GM21423 (cell line): ENCODE measurements at regions not wholly inside any gene's neighbourhood (a gene's known extent, or its start where the extent isn't known, plus 50 kb on each side); places are given as distances from the start of the nearest gene placed in this dataset.

Experiments used
- ATAC-seq: cut with Tn5 transposase; IDR thresholded peaks from one replicate; pipeline ENCODE4 v1.9.1; 2021; ENCODE audit warnings: mild to moderate bottlenecking, moderate library complexity; ENCODE audit not compliant: unreplicated experiment

- no peak for ATAC-seq
Measured at GRCh38 chr2:20150110-20150706, 74.7 kb downstream of the SDC1 start.

- no peak for ATAC-seq
Measured at GRCh38 chr2:20149703-20150030, 75.3 kb downstream of the SDC1 start.

GRCh38 chr2:20148923-20149702, 75.8 kb downstream of the SDC1 start:
- ATAC-seq, result no peak

- no peak for ATAC-seq
Measured at GRCh38 chr2:20148426-20148922, 76.5 kb downstream of the SDC1 start.

- ATAC-seq, result no peak
Measured at GRCh38 chr2:20147351-20147750, 77.6 kb downstream of the SDC1 start.

- no peak for ATAC-seq
Measured at GRCh38 chr2:20146401-20146800, 78.5 kb downstream of the SDC1 start.

- peak; percentile 61 for ATAC-seq
Measured at GRCh38 chr2:20145497-20146193, 79.3 kb downstream of the SDC1 start.

- ATAC-seq, result no peak
Measured at GRCh38 chr2:20144861-20145260, 80.1 kb downstream of the SDC1 start.

GRCh38 chr2:20144196-20144595, 80.7 kb downstream of the SDC1 start:
- ATAC-seq, result no peak

- no peak for ATAC-seq
Measured at GRCh38 chr2:20143263-20143662, 81.7 kb downstream of the SDC1 start.

- no peak for ATAC-seq
Measured at GRCh38 chr2:20141806-20142205, 83.1 kb downstream of the SDC1 start.

- ATAC-seq, result no peak
Measured at GRCh38 chr2:20141056-20141762, 83.7 kb downstream of the SDC1 start.

GRCh38 chr2:20140321-20141055, 84.4 kb downstream of the SDC1 start:
- no peak for ATAC-seq

- ATAC-seq, result no peak
Measured at GRCh38 chr2:20139407-20140172, 85.3 kb downstream of the SDC1 start.

GRCh38 chr2:20138696-20139095, 86.2 kb downstream of the SDC1 start:
- no peak for ATAC-seq

GRCh38 chr2:20137884-20138283, 86.5 kb upstream of the LAPTM4A start:
- no peak for ATAC-seq

- ATAC-seq, result no peak
Measured at GRCh38 chr2:20137131-20137571, 85.7 kb upstream of the LAPTM4A start.

- no peak for ATAC-seq
Measured at GRCh38 chr2:20136149-20136548, 84.7 kb upstream of the LAPTM4A start.

GRCh38 chr2:20135631-20136050, 84.2 kb upstream of the LAPTM4A start:
- peak; percentile 82 for ATAC-seq
